NCI-H1105 treated with DMSO at 0.1 percent for 48 hours (cell line): ENCODE measurements at regions not wholly inside any gene's neighbourhood (a gene's known extent, or its start where the extent isn't known, plus 50 kb on each side); places are given as distances from the start of the nearest gene placed in this dataset.
"Not testable (repeated sequence)": the region's sequence is repeated elsewhere in the genome, so short reads cannot be mapped to it uniquely, and the experiment has no call there.

Source experiments
- DNase-seq: peaks from one replicate; lab custom pipeline; 2025; lab: John Stamatoyannopoulos, UW

GRCh38 chr2:23027396-23027795 is 357.6 kb upstream of the KLHL29 start:
- no peak for DNase-seq

- no peak for DNase-seq
Observed at GRCh38 chr2:23028106-23028505, 356.9 kb upstream of the KLHL29 start.

GRCh38 chr2:23029111-23029510 is 355.9 kb upstream of the KLHL29 start:
- DNase-seq: no peak

GRCh38 chr2:23029951-23030350 is 355.0 kb upstream of the KLHL29 start:
- DNase-seq: no peak

DNA sequence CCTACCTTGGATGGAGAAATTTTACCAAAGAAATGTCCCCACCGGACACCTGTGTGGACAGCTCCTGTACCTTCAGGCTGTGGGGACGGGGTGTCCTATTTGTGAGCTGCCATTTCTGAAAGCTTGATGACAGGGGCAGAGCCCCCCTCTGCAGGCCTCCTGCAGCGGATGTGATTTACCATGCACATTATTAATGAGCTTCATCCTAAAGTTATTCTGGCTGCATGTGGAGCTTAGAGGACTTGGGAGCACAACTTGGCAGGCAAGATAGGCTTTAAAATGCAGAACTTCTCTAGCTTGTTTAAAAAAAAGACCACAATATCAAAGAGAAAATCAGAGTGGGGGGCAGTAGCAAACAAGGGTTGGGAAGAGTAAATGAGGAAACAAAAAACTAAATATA is 350.0 kb upstream of the KLHL29 start:
- DNase-seq: no peak

DNA sequence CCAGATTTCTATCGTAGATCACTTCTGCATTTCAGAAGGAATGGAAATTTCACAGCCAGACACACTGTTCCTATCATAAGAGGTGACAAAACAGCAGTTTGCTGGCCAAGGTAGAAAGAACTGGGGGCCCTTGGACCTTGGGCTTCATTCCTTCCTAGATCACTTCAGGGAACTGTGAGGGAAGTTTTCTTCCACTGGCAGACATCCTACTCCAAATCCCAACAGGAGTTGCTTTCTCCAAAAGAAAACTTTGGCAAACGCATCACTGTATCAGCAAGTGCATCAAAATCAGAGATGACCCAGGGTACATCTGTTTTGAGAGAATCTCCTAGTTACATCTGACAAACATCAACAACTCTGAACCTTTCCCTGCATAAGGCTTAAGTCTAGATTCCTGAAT is 348.4 kb upstream of the KLHL29 start:
- DNase-seq: no peak

GRCh38 chr2:23037596-23037995 is 347.4 kb upstream of the KLHL29 start:
- DNase-seq: no peak

GRCh38 chr2:23041443-23041842 is 343.5 kb upstream of the KLHL29 start:
- DNase-seq: no peak

GRCh38 chr2:23042216-23042906 is 342.6 kb upstream of the KLHL29 start:
- no peak for DNase-seq

DNA sequence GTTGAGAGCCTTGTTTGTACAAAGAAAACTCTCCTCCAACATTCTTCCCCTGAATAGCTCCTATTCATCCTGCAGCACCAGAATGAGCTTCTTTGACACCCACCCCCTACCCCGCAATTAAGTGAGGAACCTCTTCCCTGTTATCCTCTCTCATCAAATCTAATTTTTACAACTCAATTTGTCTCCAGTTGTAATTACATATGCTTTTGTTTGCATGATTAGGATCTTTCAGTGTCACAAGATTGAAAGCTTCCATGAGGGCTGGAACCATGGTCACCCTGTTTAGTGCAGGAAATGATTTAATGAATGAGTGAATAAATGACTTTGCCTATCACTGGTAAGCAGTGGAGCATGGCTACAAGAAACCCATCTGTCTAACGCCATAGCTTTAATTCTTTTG is 334.6 kb upstream of the KLHL29 start:
- DNase-seq: no peak

- DNase-seq: no peak
Observed at GRCh38 chr2:23053601-23054000, 331.4 kb upstream of the KLHL29 start.

DNA sequence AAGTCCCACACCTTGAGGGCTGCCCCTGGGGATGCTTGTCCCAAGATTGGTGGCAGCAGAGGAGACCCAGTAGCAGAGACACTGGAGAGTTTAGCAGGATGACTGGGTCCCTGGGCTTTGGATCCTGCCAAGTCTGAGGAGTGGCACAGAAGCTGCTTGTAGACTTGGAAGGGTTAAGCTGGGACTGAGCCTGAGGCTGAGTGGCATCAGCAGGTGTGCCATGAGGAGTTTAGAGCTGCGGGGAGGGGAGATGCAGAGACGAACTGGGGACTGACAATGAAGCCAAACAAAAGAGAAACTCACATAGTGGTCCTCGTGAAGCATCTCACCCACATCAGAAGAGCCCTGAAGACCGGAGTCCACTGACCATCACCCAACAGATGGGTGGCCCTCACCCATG is 329.7 kb upstream of the KLHL29 start:
- DNase-seq: no peak

DNA sequence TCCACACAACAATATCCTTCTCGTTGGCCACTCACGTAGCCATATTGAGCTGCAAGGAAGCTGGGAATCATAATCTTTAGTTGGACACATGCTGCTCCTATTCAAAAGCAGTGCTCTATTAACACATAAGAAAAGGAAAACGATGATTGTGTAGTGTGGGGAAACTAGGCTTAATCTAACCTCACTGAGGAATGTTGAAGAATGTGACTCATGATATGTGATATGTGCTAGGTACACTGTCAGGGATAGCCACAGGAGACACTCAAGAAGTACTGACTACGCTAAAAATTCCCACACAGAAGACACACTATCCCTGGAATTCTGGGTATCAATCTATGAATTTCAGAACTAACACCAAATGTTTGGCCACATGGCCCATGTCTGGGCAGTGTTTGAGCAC is 328.1 kb upstream of the KLHL29 start:
- DNase-seq: not testable (repeated sequence)

DNA sequence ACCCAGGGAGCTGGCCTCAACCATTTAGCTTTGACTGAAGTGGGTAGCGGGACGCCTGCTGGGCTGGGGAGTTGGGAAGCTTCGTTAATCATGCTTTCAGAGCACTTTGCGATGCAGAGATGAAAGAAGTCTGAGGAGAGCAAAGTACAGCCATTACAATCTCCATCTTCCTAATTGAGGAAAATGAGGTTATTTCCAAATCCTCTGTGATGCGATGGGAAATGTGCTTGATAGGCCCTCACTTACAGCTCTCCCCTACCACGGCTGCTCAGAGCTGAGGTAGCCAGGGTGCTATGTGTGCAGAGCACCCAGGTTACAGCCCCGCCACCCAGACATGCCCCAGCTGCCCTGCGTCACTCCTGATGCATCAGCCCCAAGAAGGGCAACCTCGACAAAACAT is 326.5 kb upstream of the KLHL29 start:
- no peak for DNase-seq

GRCh38 chr2:23065210-23065609 is 319.8 kb upstream of the KLHL29 start:
- no peak for DNase-seq

GRCh38 chr2:23065936-23066335 is 319.0 kb upstream of the KLHL29 start:
- no peak for DNase-seq

DNA sequence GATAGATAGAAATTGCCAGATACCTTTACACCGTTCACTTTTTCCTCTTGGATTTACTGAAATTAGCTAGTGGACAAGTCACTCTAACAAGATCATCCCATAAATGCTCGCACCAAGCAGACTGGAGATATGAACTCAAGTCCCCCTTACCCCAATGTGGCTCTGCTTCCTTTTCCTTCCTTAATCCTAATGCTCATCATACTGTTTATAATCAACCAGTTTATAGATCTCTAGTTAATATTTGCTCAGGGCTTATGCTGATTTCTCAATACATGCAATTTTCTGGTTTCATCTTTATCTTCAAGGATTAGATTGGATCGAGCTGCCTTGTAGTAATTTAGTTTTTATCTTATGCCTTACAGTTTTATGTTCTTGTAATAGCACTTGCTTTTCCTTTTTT is 318.3 kb upstream of the KLHL29 start:
- no peak for DNase-seq

- DNase-seq: no peak
Observed at GRCh38 chr2:23069156-23069555, 315.8 kb upstream of the KLHL29 start.

- no peak for DNase-seq
Observed at GRCh38 chr2:23069923-23070322, 315.1 kb upstream of the KLHL29 start.

GRCh38 chr2:23073056-23073455 is 311.9 kb upstream of the KLHL29 start:
- DNase-seq: no peak

DNA sequence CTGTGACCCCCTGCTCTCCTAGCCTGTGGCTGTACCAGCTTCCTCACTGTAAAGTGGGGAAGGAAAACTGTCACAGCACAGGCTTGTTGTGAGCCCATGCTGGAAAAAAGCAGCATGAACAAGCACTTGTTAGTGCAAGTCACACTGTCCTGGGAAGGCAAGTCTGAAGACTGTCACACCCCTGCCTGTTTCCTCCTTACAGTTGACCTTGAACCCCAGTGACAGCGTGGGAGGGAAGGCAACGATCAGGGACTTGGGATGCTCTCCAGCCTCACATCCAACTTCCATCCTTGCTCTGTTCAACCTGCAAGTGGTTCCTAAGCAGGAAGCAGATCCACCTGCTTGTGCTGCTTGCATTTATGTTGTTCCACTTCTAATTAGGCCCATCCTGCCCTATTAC is 311.3 kb upstream of the KLHL29 start:
- no peak for DNase-seq

DNA sequence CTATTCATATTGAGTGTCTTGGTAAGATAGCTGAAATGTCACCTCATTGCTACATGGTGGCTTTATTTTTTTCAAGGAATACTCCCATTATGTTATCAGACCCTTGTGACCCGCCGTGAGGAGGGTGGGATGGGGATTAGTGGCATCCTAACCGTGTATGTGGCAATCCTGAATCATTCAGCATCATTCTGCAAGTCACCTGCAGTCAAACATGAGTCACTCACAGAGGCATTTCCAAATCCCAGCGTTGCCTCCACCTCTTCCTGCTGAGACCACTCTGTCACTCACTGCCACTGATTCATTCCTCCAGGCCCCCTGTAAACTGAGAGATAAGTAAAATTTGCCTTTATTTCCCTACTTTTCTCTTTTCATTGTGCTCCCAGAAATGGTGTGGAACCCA is 307.4 kb upstream of the KLHL29 start:
- no peak for DNase-seq

GRCh38 chr2:23078784-23079434 is 306.1 kb upstream of the KLHL29 start:
- DNase-seq: no peak

DNA sequence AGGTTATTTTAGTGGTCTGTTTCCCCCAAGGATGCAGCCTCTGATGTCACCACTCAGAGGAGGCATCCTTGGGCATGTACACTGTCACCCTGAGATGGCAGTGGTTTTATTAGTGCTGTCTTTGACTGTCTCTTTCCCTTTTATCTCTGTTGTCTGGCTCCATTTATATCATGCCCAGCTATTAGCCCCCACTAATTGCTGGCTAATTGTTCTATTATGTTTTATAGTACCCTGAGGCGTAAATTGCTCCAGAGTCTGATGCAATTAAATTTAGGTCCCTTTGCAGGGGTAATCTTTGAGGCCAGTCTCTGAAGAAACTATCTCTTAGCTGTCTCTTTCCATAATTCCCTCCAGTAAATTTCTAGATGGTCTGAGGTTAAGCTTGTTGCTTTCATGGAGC is 301.0 kb upstream of the KLHL29 start:
- DNase-seq: no peak
